Activated naive CD4-positive, alpha-beta T cell treated with anti-CD3 and anti-CD28 coated beads, Interleukin-2, amount 50 U/mL, for 72 hours (primary cell): ENCODE measurements at regions not wholly inside any gene's neighbourhood (a gene's known extent, or its start where the extent isn't known, plus 50 kb on each side); places are given as distances from the start of the nearest gene placed in this dataset.
"Not testable (repeated sequence)": the region's sequence is repeated elsewhere in the genome, so short reads cannot be mapped to it uniquely, and the experiment has no call there.

Source experiments
- ATAC-seq, 2 donors: fragments of 150-1000 bp; cut with Tn5 transposase; 2 replicates each; pipeline ENCODE4 v1.10.0; 2021; ENCODE audit warnings: mild to moderate bottlenecking in 2 of 2, moderate library complexity in 2 of 2
- DNase-seq, 2 donors: peaks; one replicate each; pipeline ENCODE4 v3.0.0; 2021 to 2022; ENCODE audit warnings: low spot score in 2 of 2
- H3K27ac Mint-ChIP-seq, 2 donors: one replicate each; pipeline ENCODE4 v1.8.0; 2022; ENCODE audit warnings: mild to moderate bottlenecking in 2 of 2, mixed read lengths in 2 of 2
- H3K36me3 Mint-ChIP-seq, 2 donors: one replicate each; pipeline ENCODE4 v1.8.0; 2022; ENCODE audit warnings: mixed read lengths in 2 of 2
- H3K9me3 Mint-ChIP-seq, 2 donors: one replicate each; pipeline ENCODE4 v1.8.0; 2022; ENCODE audit warnings: mixed read lengths in 2 of 2

DNA sequence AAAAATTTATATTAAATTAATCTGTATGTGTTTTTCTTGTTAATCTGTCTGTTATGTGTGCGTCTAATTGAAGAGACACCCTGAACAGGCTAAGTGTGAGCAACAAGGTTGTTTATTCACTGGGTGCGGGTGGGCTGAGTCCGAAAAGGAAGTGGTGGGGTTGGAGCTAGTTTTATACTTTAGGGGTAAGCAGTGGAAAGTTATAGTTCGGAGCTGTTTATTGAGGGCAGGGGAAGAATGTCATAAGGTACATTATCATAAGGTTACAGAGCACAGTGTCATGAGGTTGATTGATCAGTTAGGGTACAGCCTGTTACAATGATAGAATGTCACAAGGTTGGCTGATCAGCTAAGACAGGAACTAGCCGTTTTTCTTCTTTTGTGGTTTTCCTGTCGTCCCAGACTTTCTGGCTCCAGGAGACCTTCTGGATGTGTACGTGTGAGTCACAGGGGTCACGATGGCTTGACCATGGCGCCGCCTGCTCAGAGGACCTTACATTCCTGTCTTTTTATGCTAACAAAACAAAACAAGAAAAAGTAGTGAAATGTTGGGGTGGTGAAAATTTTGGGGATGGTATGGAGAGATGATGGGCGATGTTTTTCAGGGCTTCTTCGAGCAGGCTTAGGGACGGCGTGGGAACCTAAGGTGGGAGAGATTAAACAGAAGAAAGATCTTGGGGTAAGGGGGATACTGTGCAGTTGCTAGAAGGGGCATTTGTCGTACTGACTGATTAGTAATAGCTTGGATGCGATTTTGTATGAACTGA, 754.0 kb upstream of the ADGRB3 start:
- Mint-ChIP-seq H3K27ac (no peak overlapping the region), H3K36me3 (no peaks in the 10 kb centered on the region), H3K9me3 (no peaks in the 10 kb centered on the region)
- DNase-seq (no peak), ATAC-seq (no peak)

DNA sequence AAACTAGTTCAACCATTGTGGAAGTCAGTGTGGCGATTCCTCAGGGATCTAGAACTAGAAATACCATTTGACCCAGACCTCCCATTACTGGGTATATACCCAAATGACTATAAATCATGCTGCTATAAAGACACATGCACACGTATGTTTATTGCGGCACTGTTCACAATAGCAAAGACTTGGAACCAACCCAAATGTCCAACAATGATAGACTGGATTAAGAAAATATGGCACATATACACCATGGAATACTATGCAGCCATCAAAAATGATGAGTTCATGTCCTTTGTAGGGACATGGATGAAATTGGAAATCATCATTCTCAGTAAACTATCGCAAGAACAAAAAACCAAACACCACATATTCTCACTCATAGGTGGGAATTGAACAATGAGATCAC, 754.7 kb upstream of the ADGRB3 start:
- not testable (repeated sequence) for H3K36me3 Mint-ChIP-seq, H3K9me3 Mint-ChIP-seq, ATAC-seq, H3K27ac Mint-ChIP-seq, DNase-seq

DNA sequence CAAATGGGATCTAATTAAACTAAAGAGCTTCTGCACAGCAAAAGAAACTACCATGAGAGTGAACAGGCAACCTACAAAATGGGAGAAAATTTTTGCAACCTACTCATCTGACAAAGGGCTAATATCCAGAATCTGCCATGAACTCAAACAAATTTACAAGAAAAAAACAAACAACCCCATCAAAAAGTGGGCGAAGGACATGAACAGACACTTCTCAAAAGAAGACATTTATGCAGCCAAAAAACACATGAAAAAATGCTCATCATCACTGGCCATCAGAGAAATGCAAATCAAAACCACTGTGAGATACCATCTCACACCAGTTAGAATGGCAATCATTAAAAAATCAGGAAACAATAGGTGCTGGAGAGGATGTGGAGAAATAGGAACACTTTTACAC, 755.2 kb upstream of the ADGRB3 start:
- not testable (repeated sequence) for DNase-seq, H3K36me3 Mint-ChIP-seq, ATAC-seq, H3K27ac Mint-ChIP-seq, H3K9me3 Mint-ChIP-seq

DNA sequence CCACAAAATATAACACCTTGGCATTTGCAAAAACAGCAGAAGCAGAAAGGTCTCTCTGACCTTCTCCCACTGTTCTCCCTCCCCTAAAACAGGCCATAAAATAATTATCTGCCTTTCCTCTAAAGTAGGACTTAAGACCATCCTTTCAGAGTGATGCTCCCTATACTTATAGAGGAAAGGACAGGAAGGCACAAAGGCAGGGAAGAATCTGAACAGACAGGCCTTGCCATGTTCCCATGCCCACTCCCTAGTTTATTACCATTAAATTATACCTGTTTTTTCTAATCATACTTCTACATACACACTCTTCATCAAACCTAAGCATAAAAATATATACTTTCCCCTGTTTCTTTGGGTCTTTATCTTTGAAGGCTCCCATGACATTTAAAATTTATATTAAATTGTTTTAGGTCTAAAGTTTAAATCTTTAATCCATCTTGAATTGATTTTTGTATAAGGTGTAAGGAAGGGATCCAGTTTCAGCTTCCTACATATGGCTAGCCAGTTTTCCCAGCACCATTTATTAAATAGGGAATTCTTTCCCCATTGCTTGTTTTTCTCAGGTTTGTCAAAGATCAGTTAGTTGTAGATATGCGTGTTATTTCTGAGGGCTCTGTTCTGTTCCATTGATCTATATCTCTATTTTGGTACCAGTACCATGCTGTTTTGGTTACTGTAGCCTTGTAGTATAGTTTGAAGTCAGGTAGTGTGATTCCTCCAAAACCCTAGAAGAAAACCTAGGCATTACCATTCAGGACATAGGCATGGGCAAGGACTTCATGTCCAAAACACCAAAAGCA, 755.8 kb upstream of the ADGRB3 start:
- H3K36me3 Mint-ChIP-seq, DNase-seq, H3K27ac Mint-ChIP-seq, H3K9me3 Mint-ChIP-seq, ATAC-seq: not testable (repeated sequence)

DNA sequence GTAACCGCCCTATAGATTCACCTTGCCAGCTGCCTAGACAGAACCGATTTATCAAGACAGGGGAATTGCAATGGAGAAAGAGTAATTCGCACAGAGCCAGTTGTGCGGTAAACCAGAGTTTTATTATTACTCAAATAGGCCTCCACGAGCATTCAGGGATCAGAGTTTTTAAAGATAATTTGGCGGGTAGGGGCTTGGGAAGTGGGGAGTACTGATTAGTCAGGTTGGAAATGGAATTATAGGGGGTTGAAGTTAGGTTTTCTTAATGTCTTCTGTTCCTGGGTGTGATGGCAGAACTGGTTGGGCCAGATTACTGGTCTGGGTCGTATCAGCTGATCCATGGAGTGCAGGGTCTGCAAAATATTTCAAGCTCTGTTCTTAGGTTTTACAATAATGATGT, 756.9 kb upstream of the ADGRB3 start:
- H3K36me3 Mint-ChIP-seq, H3K27ac Mint-ChIP-seq, DNase-seq, ATAC-seq: not testable (repeated sequence)
- peaks cover 10 to 11% of the 10 kb centered on the region in 2 donors for H3K9me3 Mint-ChIP-seq

DNA sequence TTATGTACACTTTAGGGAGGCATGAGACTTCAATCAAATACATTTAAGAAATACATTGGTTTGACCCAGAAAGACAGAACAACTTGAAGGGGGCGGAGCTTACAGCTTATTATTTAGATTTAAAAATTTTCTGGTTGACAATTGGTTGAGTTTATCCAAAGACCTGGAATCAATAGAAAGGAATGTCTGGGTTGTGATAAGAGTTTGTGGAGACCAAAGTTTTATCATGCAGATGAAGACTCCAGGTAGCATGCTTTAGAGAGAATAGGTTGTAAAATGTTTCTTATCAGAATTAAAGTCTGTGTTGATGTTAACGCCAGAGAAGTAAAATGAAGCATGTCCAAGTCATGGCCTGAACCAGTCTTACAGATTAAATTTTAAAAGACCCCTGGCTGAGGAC, 757.8 kb upstream of the ADGRB3 start:
- H3K36me3 Mint-ChIP-seq: peaks cover 5 to 10% of the 10 kb centered on the region in 2 donors
- ATAC-seq (no peak), DNase-seq (no peak)
- no peak overlapping the region for H3K27ac Mint-ChIP-seq
- H3K9me3 Mint-ChIP-seq: peaks cover 13 to 14% of the 10 kb centered on the region in 2 donors

DNA sequence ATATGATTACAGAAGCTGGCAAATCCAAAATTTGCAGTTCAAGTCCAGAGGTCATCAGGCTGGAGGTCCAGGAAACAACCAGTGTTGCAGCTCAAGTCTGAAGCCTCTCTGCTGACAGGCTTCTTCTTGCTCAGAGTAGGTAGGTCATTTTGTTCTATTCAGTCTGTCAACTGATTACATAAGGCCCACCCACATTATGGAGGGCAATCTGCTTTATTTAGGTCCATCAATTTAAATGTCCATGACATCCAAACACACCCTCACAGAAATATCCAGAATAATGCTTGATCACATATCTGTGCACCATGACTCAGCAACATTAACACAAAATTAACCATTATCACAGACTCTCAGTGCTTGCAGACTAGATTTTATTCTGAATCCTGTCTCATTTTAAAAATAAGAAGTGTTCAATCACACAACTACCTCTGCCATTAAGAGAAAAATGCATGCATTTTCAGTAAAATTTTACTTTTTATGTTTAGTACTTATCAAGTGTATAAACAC, 759.2 kb upstream of the ADGRB3 start:
- DNase-seq (no peak), ATAC-seq (no peak)
- Mint-ChIP-seq H3K9me3 (peaks cover 13 to 14% of the 10 kb centered on the region in 2 donors), H3K36me3 (peaks cover 5 to 10% of the 10 kb centered on the region in 2 donors), H3K27ac (no peak overlapping the region)

DNA sequence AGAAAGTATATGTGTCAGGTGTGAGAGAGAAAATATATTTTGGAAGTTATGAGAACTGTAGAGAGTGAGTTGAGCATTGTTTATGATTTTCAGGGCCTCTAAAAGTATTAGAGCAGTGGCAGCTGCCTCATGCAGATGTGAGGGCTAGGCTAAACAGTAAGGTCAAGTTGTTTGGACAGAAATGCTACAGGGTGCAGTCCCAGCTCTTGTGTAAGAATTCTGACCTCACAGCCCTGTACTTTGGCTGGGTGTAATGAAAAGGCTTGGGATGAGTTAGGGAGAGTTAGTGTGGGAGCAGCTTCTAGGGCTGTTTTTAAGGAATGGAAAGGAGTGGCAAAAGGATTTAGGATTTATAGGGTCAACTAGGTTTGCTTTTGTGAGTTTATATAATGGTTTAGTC, 764.8 kb upstream of the ADGRB3 start:
- Mint-ChIP-seq H3K36me3 (peaks cover 5 to 10% of the 10 kb centered on the region in 2 donors), H3K27ac (no peak overlapping the region), H3K9me3 (peaks cover 13 to 14% of the 10 kb centered on the region in 2 donors)
- ATAC-seq (no peak), DNase-seq (no peak)

DNA sequence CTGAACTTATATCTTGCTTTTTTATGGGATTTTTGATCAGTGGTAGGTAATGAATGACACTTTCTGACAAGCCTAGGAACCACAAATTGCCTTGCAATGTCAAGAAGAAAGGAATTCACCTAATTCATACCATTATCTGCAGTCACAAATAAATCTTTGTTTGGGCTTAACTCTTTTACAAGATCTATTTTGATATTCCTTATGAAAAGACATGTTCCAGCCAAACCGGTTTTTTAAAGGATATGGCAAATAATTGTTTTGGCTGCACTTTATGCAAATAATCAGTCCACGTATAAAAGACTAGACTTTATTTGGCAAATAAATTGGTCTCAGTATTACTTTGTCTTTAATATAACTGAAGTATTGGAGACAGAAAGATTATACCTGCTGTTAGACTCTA, 771.7 kb upstream of the ADGRB3 start:
- no peaks in the 10 kb centered on the region for H3K36me3 Mint-ChIP-seq
- no peak overlapping the region for H3K27ac Mint-ChIP-seq
- DNase-seq (no peak), ATAC-seq (no peak)
- H3K9me3 Mint-ChIP-seq: peaks cover 3 to 7% of the 10 kb centered on the region in 2 donors

DNA sequence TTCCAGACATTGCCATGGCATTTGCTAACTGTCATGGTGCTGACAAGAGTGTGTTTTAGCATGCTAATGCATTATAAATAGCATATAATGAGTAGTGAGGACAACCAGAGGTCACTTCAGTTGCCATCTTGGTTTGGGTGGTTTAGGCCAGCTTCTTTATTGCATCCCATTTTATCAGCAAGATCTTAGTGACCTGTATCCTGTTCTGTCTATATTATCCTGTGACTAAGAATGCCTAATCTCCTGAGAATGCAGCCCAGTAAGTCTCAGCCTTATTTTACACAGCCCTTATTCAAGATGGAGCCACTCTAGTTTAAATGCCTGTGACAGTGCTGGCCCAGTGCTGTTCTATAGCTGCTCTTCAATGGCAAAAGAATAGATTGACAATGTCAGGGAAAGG, 781.0 kb upstream of the ADGRB3 start:
- no peak for ATAC-seq
- Mint-ChIP-seq H3K9me3 (peaks cover 13 to 15% of the 10 kb centered on the region in 2 donors), H3K36me3 (peaks cover 0 to 6% of the 10 kb centered on the region in 2 donors), H3K27ac (no peak overlapping the region)
- no peak for DNase-seq

DNA sequence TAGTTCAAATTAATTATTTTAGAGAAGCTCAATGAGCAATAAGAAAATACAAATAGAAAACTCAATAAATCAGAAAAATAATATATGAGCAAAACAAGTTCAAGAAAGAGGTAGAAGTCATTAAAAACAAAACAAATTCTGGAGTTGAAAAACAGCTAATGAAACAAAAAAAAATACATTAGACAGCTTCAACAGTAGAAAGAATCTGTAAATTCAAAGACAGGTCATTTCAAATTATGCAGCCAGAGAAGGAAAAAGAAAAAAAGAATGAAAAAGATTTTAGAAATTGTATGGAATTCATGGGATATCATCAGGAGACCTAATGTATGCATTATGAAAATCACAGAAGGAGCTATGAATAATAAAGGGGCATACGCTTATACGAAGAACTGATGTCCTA, 795.3 kb upstream of the ADGRB3 start:
- no peak for ATAC-seq
- DNase-seq: no peak
- no peak overlapping the region for H3K27ac Mint-ChIP-seq
- peaks cover 0 to 13% of the 10 kb centered on the region in 2 donors for H3K36me3 Mint-ChIP-seq
- H3K9me3 Mint-ChIP-seq: peaks cover 10 to 21% of the 10 kb centered on the region in 2 donors

DNA sequence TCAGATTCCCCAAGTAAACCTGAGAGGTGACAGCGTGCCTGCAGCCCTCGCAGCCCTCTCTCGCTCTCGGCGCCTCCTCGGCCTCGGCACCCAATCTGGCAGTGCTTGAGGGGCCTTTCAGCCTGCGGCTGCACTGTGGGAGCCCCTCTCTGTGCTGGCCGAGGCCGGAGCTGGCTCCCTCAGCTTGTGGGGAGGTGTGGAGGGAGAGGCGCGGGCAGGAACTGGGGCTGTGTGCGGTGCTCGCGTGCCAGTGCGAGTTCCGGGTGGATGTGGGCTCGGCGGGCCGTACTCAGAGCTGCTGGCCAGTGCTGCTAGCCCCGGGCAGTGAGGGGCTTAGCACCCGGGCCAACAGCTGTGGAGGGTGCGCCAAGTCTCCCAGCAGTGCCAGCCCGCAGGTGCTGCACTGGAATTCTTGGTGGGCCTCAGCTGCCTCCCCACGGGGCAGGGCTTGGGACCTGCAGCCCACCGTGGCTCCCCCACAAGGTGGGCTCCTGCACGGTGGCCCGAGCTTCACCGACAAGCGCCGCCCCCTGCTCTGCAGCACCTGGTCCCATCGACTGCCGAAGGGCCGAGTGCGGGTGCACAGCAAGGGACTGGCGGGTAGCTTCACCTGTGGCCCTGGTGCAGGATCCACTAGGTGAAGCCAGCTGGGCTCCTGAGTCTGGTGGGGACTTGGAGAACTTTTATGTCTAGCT, 809.7 kb upstream of the ADGRB3 start:
- Mint-ChIP-seq H3K36me3 (no peaks in the 10 kb centered on the region), H3K27ac (no peak overlapping the region), H3K9me3 (peaks cover 12 to 15% of the 10 kb centered on the region in 2 donors)
- DNase-seq (no peak), ATAC-seq (no peak)

DNA sequence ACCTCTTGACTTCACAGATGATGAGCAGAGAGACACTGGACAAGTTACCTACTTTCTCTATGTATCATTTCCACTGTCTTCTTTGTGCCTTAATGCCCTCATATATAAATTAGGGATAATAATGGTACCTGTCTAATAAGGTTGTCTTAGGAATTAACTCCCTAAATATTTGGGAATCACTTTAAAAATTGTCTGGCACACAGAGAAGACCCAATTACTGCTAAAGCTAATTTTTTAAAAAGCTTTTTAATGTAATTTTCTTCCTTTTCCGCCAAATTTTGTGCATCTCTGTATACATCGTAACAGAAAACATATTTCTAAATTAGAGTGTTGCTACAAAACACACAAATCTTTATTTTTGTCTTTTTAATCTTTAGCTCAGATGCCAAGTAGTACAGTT, 816.8 kb upstream of the ADGRB3 start:
- H3K27ac Mint-ChIP-seq: no peak overlapping the region
- ATAC-seq: no peak
- peaks cover 5 to 10% of the 10 kb centered on the region in 2 donors for H3K36me3 Mint-ChIP-seq
- peaks cover 32 to 38% of the 10 kb centered on the region in 2 donors for H3K9me3 Mint-ChIP-seq
- DNase-seq: no peak

DNA sequence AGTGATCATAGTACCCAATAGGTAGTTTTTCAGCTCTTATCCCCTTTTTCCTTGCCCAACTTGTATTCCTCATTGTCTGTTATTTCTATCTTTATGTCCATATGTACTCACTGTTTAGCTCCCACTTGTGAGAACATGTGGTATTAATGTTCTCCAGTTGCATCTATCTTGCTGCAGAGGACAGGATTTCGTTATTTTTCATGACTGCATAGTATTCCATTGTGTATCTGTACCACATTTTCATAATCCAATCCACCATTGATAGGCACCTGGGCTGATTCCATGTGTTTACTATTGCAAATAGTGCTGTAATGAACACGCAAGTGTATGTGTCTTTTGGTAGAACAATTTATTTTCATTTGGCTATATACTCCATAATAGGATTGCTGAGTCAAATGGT, 819.5 kb upstream of the ADGRB3 start:
- Mint-ChIP-seq H3K36me3 (peaks cover 12 to 20% of the 10 kb centered on the region in 2 donors), H3K27ac (no peak overlapping the region), H3K9me3 (peaks cover 30 to 41% of the 10 kb centered on the region in 2 donors)
- no peak for DNase-seq
- no peak for ATAC-seq

DNA sequence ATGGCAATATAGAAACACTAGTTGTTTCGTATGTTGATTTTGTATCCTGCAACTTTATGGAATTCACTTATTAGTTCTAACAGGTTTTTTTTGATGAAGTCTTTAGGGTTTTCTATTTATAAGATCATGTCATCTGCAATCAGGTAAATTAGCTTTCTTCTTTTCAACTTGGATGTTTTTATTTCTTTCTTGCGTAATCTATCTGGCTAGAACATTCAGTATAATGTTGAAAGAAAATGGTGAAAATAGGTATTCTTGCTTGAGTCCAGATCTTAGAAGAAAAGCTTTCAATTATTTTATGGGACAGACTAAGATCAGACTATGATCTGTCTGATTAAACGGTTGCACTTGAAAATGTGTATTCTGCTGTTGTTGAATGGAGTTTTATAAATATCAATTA, 820.8 kb upstream of the ADGRB3 start:
- ATAC-seq (no peak), DNase-seq (no peak)
- no peak overlapping the region for H3K27ac Mint-ChIP-seq
- H3K9me3 Mint-ChIP-seq: peaks cover 22 to 32% of the 10 kb centered on the region in 2 donors
- peaks cover 12 to 20% of the 10 kb centered on the region in 2 donors for H3K36me3 Mint-ChIP-seq

DNA sequence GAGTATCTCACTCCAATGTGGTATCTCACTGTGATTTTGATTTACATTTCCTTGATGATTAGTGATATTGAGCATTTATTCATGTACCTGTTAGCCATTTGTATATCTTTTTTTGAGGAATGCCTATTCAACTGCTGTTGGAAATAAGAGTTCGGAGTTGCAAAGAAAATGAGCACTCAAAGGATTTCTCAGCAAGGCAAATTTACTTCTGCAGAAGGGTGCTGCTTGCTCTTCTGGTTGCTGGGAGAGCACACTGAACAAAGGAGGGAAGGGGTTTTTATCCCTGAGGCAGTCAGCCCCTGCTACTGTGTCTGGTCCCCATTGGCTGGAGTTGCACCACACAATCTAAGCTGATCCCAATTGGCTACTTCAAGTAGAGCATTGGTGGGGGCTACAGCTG, 822.4 kb upstream of the ADGRB3 start:
- H3K27ac Mint-ChIP-seq: no peak overlapping the region
- no peak for ATAC-seq
- H3K9me3 Mint-ChIP-seq: peaks cover 25 to 32% of the 10 kb centered on the region in 2 donors
- peaks cover 12 to 20% of the 10 kb centered on the region in 2 donors for H3K36me3 Mint-ChIP-seq
- no peak for DNase-seq

DNA sequence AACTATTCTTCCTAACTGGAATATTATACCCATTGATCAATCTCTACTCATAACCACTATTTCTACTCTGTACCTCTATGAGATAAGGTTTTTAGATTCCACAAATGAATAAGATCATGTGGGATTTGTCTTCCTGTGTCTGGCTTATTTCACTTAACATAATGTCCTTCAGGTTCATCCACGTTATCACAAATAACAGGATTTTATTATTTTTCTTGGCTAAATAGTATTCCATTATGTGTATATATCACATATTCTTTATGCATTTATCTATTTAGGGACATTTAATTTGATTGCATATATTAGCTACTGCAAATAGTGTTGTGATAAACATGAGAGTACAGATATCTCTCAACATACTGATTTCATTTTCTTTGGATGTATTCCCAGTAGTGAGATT, 823.0 kb upstream of the ADGRB3 start:
- Mint-ChIP-seq H3K27ac (no peak overlapping the region), H3K9me3 (peaks cover 25 to 32% of the 10 kb centered on the region in 2 donors), H3K36me3 (peaks cover 12 to 20% of the 10 kb centered on the region in 2 donors)
- no peak for DNase-seq
- ATAC-seq: no peak
